TTC549 (cell line): ENCODE measurements at regions not wholly inside any gene's neighbourhood (a gene's known extent, or its start where the extent isn't known, plus 50 kb on each side); places are given as distances from the start of the nearest gene placed in this dataset.
"Not testable (repeated sequence)": the region's sequence is repeated elsewhere in the genome, so short reads cannot be mapped to it uniquely, and the experiment has no call there.

Experiments used
- FAIRE-seq: peaks from 2 replicates; lab custom pipeline; 2012; peaks lifted over from hg19 to GRCh38; lab: Jason Lieb, UNC

DNA sequence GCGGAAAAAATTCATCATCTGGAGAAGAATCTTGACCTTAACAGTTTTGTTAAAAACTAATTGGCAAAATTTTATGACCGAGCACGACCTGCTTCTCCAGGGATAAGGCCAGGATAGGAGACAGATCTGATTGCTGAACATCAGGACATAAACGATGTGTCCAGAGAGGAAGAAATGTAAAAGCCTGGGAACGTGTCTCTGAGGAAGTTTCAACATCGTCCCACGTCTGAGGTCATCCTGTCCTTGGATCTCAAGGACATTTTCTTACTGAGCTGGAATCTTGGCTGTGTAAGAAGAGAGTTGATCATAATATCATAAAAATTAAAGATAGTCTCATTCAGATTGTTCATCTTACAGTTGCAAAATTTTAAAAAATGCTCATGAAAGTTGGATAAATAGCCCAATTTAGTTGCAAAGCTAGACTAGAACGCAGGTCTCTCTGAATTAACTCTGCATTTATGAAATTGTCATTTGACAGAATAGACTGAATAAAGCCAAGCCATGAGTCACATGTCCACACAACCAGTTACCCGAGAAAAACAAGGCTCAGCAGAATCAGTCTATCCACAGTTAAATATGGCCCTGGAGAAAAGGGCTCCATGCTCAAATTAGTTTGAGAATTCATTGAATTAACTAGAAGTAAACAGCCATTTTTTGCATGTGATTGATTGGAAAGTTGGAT lies 120.0 kb upstream of the EGFR start:
- no peak for FAIRE-seq

DNA sequence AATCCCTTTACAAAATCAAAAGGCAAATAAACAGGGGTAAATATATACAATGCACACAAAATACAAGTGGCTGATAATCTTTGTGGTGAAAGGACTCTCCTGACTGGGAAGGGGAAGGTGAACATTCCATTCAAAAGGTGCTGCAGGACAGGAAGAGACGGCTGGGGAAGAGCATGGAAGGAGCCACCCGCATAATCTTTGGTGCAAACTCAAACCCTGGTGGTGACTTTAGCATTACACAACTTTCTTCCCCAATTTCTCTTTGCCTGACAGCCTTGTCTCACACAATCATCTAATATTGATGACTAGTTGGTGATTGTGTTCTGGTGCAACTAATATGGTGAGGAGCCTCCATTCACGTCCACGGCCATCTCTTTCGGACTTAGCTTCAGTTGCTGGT lies 117.0 kb upstream of the EGFR start:
- FAIRE-seq, result no peak

DNA sequence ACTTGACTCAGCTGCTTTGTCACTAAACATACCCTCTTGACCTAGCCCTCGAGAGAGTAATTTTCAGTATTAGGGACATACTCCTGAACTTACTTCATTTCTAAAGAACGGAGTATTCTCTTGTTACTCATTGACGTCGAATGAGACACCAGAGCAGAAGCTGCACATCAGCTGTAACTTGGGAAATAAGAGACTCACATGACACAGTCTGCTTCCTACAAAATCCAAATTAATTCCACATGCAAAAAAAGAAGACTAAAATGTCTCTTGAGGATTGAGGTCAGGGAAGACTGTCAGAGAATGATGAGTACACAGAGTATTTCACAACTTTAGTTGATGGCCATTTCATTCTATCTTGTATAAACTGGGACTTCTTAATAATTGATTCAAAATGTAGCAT lies 114.7 kb upstream of the EGFR start:
- FAIRE-seq, result no peak

DNA sequence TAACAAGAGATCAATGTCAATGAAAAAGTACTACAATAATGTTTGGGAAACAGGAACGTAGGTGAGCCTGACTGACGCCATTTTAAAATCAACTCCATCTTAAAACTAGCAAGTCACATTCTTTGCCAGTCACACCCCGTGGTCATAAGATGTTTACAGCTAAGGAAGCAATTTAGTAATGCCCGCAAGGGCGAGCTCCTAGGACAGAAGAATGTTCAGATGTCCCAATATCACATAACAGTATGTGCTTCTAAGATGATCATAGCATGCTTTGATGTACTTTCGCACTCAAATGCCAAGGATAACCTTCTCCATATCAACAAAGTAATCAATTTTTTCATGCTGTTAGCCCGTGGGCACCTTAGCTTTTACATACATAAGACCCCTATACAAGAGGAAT lies 113.8 kb upstream of the EGFR start:
- FAIRE-seq, result no peak

DNA sequence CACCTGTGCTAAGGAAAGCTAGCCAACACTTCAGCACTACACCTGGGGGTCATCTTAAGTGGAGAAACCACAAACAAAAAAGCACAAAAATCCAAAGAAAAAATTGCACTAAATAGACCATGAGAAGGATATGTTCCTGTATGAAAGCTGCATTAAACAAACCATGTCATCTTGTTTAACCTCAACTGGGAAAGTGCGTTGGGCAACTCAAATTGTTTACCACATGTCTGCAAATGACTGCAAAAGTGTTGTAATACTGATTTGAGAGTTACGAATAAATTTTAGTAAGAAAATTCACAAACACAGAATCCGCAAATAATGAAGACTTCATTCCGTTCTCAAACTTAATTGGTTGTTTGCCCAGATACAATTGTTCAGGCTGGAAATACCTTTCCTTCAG lies 111.9 kb upstream of the EGFR start:
- no peak for FAIRE-seq

DNA sequence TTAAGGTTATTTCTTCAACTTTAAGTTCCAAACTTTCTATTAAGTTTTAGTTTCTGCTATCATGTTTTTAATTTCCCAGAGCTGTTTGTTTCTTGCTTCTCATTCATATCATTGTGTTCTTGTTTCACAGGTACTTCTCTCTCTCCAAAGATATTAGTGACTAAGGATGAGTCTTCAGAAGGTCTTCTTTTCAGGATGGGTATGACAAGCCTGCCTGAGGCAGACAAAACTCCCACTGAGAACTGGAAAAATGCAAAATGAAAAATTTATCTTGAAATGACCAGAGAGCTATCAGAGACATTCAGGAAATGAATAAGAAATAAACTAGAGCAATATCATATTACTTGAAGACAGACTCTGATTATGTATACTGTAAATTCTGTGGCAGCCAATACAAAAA lies 110.8 kb upstream of the EGFR start:
- FAIRE-seq, result no peak

DNA sequence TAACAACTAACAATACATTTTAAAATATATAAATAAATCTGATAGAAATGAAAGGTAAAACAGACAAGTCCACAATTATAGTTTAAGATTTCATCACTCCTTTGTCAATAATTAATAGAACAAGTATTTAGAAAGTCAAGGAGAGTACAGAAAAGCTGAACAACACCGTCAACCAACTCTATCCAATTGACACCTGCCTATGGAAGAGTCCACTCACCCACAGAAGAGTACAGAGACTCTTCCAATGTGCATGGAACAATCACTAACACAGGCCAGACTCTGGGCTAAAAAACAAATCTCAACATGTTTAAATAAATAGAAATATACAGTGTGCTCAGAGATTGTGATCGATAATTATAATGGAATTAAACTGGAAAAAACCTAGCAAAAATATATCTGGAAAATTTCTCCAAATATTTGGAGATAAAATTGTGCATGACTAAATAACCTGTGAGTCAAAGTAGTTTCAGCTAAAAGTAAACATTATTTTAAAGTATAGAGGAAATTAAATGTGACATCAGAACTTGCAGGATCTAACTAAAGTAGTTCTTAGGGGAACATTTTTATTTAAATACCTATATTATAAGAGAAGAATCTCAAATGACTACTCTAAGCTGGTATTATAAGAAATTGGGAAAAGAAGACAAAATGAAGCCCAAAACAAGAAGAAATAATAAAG lies 109.9 kb upstream of the EGFR start:
- FAIRE-seq, result no peak

DNA sequence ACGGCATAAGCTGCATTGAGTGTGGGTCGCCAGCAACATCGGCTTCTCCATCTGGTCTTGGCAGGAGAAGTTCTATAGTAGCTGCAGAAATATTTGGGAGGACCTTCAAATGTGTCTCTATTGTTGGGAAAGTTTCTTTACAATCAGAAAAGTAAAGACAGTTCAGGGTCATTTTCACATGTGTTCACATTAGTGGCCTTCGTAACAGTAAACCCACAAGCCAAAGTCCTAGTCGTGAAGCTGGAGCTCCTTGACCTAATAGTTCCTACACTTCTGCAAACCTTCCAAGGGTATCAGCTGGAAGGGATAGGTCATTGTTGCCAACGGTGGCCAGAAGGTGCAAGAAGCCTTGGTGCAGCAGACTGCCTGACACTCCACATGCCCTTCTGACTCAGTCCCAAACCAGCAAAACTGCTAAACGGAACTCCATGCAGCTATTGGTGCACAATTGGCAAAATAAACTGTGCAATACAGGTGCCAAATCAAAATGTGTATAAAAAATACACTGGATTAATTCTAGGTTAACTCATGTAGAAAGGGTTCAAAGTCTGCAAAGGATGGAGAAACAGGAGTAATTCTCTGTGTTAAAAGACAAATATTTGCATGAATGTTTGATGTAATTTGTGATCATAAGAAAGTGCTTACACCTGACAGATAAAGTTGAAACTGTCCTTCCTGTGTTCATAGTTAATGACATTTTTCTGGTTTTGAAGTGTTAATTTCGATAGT lies 102.8 kb upstream of the EGFR start:
- FAIRE-seq, result no peak

DNA sequence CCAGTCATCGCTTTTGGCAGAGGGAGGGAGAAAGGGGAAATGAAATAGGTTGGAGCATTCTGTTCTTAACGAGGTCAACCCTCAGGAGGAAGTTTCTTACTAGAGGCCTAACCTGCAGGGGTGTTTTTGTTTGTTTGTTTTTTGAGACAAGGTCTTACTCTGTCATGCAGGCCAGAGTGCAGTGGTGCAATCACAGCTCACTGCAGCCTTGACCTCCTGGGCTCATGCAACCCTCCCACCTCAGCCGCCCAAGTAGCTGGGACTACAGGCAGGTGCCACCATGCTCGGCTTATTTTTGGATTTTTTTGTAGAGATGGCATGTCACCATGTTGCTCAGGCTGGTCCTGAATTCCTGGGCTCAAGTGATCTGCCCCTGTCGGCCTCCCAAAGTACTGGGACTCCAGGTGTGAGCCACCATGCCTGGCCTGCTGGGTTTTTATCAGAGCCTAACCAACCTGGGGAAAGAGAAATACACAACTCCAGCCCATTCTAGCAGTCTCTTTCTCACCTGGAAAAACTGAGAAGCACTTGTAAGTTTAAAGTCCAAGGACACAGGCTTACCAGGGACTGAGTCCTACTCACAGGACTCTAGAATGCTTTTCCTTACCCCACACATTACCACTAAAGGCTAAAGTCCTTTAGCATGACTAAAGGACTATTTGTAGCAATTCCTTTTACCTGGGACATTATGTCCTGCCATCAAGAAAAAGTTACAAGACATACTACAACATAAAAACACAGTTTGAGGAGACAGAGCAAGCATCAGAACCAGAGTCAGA lies 101.0 kb upstream of the EGFR start:
- FAIRE-seq, result no peak

DNA sequence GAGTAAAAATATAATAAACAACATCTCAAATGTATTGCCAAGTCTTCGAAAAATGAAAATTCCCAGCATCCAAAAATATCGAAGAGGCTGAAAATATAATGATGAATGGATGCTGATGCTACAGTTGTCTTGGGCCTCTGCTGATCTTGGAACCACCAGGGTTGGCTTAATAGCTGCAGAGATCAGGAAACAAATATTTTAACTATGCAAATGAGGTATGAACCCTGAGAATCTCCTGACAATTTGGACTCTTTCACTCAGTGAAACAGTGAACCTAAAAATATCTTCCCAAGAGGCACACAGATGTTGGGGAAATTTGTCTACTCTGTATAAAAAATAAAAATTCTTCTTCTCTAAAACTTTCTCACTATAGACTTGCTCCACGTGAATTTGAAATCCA lies 97.7 kb upstream of the EGFR start:
- FAIRE-seq, result no peak

DNA sequence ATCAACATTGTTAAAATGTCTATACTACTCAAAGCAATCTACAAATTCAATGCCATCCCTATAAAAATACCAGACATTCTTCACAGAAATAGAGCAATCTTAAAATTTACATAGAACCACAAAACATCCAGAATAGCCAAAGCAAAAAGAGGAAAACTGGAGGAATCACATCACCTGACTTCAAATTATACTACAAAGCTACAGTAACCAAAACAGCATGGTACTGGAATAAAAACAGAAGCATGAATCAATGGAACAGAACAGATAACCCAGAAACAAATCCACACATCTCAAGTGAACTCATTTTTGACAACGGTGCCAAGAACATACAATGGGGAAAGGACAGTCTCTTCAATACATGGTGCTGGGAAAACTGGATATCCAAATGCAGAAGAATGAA lies 87.3 kb upstream of the EGFR start:
- no peak for FAIRE-seq

DNA sequence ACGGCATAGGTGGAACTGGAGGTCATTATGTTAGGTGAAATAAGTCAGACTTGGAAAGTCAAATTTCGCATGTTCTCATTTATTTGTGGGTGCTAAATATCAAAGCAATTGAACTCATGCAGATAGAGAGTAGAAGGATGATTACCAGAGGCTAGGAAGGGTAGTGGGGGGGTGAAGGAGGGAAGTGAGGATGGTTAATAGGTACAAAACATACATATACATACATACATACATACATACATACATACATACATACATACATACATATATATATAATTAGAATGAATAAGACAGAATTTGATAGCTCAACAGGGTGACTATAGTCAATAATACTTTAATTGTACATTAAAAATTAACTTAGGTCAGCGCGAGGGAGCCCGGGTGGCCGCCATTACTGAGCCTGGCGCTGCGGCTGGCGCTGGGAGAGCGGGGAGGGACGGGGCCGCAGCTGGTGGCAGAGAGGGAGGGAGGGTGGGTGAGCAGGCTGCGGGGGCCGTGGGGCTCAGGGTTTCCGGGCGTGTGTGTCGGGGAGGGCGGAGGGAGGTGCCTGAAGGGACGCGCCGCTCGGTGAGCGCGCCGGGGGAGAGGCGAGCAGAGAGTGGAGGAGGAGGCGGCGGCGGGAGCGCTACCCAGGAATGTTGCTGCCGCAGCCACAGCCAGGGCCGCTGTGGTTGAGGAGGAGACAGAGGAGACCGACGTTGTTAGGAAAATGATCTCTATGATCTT lies 85.8 kb upstream of the EGFR start:
- no peak for FAIRE-seq

DNA sequence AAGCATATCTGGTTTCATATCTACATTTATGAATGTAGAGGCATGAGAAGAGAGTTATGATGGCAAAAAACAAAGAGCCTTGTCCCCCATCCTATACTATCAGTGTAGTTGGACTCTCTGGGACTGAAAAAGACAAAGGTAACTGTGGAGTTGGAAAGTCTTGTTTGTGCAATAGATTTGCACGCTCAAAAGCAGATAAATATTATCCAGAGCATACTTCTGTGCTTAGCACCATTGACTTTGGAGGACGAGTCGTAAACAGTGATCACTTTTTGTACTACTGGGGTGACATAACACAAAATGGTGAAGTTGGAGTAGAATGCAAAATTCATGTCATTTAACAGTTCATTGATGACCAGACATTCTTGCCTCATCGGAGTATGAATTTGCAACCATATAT lies 85.2 kb upstream of the EGFR start:
- FAIRE-seq, result no peak

DNA sequence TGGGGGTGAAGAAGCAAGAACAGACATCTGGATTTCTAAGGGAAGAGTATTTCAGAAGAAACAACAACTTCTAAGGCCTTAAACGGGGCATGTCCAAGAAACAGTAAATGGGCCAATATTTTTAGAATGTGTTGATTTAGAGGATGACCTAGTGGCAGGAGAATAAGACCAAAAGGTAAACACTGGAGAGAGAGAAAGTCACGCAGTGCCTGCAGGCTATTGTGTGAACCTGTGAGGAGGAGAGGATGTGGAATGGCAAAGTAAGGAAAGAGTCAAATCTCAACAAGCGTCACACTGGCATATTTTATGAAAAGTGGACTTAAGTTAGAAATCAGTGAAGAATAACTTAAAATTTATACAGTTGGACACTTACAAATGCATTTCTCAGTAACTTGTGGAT lies 78.1 kb upstream of the EGFR start:
- no peak for FAIRE-seq

DNA sequence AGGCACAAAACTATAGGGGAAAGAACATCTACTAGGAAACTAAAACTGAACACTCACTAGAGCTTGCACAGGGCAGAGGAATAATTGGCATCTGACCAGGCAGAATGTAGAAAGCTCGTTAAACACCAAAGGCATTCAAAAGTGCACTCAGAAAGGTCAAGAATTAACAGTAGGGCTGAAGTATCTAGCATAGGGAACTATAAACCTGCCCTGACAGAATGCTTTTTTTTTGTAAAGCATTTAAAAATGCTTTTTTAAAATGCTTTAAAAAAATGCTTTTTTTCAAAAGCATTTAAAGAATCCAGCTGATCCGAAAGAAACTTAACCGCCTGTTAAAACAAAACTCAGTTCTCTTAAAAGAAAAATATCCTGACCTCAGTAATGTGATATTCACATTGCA lies 74.6 kb upstream of the EGFR start:
- no peak for FAIRE-seq

DNA sequence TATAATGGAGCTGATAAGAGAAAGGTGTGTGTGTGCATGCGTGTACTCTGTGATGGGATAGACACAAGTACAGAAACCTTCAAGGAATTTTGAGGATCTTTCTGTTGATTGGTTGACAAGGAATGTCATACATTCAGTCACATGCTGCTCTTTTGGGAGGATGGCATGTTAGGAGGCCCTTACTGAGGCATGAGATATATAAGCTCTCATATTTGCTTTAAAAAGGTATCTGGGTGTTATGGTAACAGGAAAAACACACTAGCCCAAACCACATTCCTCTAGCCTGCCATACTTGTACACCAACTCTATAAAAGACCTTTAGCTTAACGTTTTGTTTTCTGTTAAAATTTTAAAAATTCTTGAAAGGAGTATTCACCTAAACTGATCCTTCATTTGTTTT lies 72.5 kb upstream of the EGFR start:
- no peak for FAIRE-seq

DNA sequence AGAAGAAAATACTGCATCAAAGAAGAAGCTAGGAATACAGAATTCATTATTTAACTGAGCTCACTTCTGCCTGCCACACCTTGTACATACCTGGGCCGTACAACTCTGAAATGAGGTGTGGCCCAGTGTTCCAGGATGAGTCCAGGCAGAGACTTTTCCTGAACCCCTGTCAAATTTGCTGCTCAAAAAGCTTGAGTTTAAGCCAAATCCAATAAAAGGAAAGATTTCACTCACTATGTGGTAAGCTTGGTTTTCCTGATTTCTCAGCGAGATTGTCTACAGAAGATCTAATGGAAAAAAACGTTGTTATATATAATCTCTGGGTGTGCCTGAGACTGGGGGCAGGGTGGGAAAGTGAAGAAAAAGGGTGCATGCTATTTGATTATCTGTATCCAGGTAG lies 72.1 kb upstream of the EGFR start:
- FAIRE-seq, result no peak

DNA sequence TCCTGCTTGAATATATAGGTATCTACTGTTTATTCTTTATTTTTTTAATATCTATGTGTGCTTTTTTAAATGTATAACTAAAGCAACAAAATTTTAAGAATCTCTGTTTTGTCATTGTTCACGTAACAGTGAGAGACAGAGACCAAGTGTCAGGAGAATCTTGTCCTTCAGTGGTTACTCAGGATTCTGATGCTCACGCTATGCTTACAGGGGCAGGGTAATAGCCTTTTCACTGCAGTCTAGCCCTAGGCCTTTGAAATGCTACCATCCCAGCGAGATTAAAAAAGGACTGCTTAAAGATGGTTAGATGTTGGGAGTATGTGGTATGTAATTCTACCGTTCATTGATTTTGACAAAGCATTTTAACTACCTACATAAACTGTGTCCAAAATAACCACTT lies 71.6 kb upstream of the EGFR start:
- FAIRE-seq, result no peak

DNA sequence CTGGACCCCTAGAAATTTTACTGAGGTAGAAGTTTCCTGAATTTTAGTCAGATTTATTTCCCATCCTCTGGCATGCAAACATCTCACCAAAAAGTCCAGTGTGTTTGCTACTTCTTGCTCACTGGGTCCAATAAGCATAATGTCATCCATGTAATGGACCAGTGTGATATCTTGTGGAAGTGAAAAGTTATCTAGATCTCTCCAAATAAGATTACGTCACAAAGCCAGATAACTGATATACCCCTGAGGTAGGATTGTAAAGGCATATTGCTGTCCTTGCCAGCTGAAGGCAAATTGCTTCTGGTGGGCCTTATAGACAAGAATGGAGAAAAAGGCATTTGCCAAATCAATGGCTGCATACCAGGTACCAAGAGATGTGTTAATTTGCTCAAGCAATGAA lies 69.3 kb upstream of the EGFR start:
- not testable (repeated sequence) for FAIRE-seq

DNA sequence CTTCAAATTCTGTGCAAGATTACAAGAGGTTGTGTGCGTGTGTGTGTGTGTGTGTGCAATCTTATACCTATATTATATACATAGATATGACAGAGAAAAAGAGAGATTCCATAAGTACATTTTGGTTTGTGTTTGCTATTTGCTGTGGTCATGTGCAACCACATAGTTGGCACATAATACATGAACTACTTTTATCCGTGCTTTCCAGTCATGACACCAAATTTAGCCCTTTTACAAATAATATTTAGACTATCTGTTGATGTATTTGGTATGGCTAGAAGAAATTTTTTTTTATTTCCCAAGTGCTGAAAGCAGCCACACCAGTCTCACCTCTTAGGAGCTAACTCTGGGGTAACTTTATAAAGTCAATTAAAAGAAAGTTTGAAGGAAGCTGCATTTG lies 63.5 kb upstream of the EGFR start:
- FAIRE-seq, result no peak

DNA sequence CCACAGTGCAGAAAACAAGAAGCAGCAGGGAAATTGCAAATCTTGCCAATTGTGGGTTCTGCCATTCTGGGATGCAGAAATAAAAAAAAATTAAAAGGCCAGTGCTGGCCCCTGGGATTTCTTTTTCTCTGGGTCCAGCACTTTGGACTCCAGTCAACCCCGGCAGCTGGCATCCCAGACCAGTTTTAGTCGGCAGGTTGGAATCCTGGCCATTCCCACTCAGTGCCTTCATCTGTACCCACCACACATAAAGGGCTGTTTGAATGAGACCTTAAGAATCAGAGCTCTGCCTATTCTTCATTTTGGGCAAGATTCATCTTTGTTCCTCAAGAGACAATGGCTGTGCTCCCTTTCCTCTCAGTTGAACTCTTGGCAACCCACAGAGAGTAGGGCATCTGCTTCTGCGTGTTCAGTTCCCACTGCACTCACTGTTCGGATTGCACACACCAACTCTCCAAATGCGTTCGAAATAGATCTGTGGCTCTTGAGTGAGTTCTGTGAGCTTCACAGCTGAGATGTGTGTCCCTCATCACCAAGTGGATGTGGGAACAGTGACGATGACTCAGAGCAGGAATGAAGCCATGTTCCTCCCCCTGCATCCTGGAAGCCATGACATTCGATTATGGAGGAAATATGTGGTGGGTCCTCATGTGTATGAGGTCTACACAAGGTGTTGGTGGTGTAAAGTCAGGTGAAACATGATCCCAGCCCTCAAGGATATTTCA lies 63.0 kb upstream of the EGFR start:
- FAIRE-seq, result no peak

DNA sequence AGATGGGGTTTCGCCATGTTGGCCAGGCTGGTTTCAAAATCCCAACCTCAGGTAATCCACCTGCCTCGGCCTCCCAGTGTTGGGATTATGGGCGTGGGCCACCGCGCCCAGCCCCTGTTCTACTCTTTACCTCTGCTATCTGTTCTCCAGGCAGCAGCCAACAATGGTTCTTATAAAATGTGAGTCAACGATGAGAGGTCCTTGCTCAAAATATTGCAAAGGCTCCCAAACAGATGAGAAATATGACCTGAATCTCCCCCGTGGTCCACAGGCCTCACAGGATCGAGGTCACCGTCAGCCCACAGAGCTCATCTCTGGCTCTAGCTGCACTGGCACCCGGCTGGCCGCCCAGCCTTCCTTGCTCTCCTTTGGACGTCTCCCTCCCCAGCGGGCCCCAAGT lies 62.0 kb upstream of the EGFR start:
- no peak for FAIRE-seq
